ENCODE measurements at regions not wholly inside any gene's neighbourhood (a gene's known extent, or its start where the extent isn't known, plus 50 kb on each side); places are given as distances from the start of the nearest gene placed in this dataset.
"Not testable (repeated sequence)": the region's sequence is repeated elsewhere in the genome, so short reads cannot be mapped to it uniquely, and the experiment has no call there.

DNA sequence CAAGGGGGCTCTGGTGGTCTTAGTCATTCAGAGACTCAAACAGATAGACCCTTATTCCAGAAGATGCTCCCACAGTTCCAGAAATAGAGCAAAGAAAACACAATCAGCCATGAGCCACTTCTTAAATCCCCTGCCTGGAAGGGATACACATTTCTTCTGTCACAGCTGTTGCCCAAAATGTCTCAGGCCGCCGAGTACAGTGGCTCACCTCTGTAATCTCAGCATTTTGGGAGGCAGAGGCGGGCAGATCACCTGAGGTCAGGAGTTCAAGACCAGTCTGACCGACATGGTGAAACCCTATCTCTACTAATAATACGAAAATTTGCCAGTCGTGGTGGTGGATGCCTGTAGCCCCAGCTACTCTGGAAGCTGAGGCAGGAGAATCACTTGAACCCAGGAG, 3954.8 kb upstream of the OR11H1 start:
- not testable (repeated sequence) for TF ChIP-seq POLR2A (IDR thresholded peaks at IDR 0.05; ENCODE audit: low read depth, low read length); TAF1 (IDR thresholded peaks at IDR 0.05; ENCODE audit: borderline replicate concordance, low read depth, low read length)
